T-cell (primary cell): ENCODE measurements at regions not wholly inside any gene's neighbourhood (a gene's known extent, or its start where the extent isn't known, plus 50 kb on each side); places are given as distances from the start of the nearest gene placed in this dataset.
"Not testable (repeated sequence)": the region's sequence is repeated elsewhere in the genome, so short reads cannot be mapped to it uniquely, and the experiment has no call there.

ENCODE experiments used
- ATAC-seq, 4 experiments: fragments of 200-7000 bp in 3 of 4; fragments of 150-1000 bp in 1 of 4; cut with Tn5 transposase; replicated peaks in 1 of 4; 1 replicate in 3 of 4; 2 replicates in 1 of 4; pipeline ENCODE4 v1.10.0; 2021; ENCODE audit warnings: moderate library complexity in 3 of 4, mild to moderate bottlenecking in 2 of 4, moderate number of reproducible peaks in 1 of 4
- CTCF ChIA-PET, 2 donors: fragments of 300-600 bp; sonication (Branson Sonifier 250); formaldehyde crosslinking; loops; one replicate each; lab custom pipeline; 2022; ENCODE audit warnings: antibody characterized with exemption in 2 of 2; lab: Charles Lee
- POLR2A ChIA-PET, 2 donors: fragments of 300-600 bp; sonication (Branson Sonifier 250); formaldehyde crosslinking; loops; one replicate each; lab custom pipeline; 2022; ENCODE audit warnings: antibody characterized with exemption in 2 of 2; lab: Charles Lee
- DNase-seq, 35 experiments: peaks; one replicate each; pipeline versions ENCODE4 v3.0.0 to v3.0.0-alpha.2; 2013 to 2023
- H3K27ac ChIP-seq: one replicate; pipeline ENCODE4 v1.5.1; 2013; ENCODE audit warnings: low read length
- H3K27me3 ChIP-seq, 2 experiments: replicated peaks in 1 of 2; 1 replicate in 1 of 2; 2 replicates in 1 of 2; pipeline versions ENCODE4 v1.6.1 to v1.7.0; 2013; ENCODE audit warnings: low read length in 1 of 2, mixed read lengths in 1 of 2; ENCODE audit not compliant: control insufficient read depth in 2 of 2, insufficient read depth in 2 of 2; ENCODE audit errors: extremely low read depth in 1 of 2
- H3K36me3 ChIP-seq, 2 donors: 1 replicate in 1 of 2; 2 replicates in 1 of 2; pipeline versions ENCODE4 v1.6.1 to v1.7.0; 2013; ENCODE audit warnings: low read length in 1 of 2; ENCODE audit not compliant: control insufficient read depth in 2 of 2, insufficient read depth in 1 of 2; ENCODE audit errors: extremely low read depth in 1 of 2
- H3K4me1 ChIP-seq, 2 experiments: 1 replicate in 1 of 2; 2 replicates in 1 of 2; pipeline versions ENCODE4 v1.6.1 to v1.7.0; 2013; ENCODE audit warnings: low read length in 2 of 2, mixed read lengths in 1 of 2; ENCODE audit not compliant: insufficient read depth in 2 of 2, control insufficient read depth in 1 of 2; ENCODE audit errors: extremely low read depth in 1 of 2
- H3K4me3 ChIP-seq, 2 donors: 1 replicate in 1 of 2; 2 replicates in 1 of 2; pipeline versions ENCODE4 v1.5.1 to v1.7.0; 2013; ENCODE audit warnings: mild to moderate bottlenecking in 2 of 2, low read length in 1 of 2, moderate library complexity in 1 of 2; ENCODE audit not compliant: control insufficient read depth in 1 of 2; ENCODE audit errors: extremely low read depth in 1 of 2
- H3K9me3 ChIP-seq: 2 replicates; pipeline ENCODE4 v1.7.0; 2013
- H3K27ac Mint-ChIP-seq, 2 donors: one replicate each; pipeline ENCODE4 v1.8.0; 2020 to 2021; ENCODE audit warnings: mild to moderate bottlenecking in 2 of 2, mixed read lengths in 2 of 2
- H3K27me3 Mint-ChIP-seq, 2 donors: one replicate each; pipeline ENCODE4 v1.8.0; 2021 to 2022; ENCODE audit warnings: mixed read lengths in 2 of 2
- H3K36me3 Mint-ChIP-seq: one replicate; pipeline ENCODE4 v1.8.0; 2021; ENCODE audit warnings: mixed read lengths
- H3K4me1 Mint-ChIP-seq, 3 donors: one replicate each; pipeline ENCODE4 v1.8.0; 2020 to 2022; ENCODE audit warnings: mixed read lengths in 3 of 3, mild to moderate bottlenecking in 1 of 3
- H3K4me3 Mint-ChIP-seq, 3 donors: one replicate each; pipeline ENCODE4 v1.8.0; 2020 to 2022; ENCODE audit warnings: mild to moderate bottlenecking in 3 of 3, mixed read lengths in 3 of 3, moderate library complexity in 3 of 3
- H3K9me3 Mint-ChIP-seq, 3 donors: one replicate each; pipeline ENCODE4 v1.8.0; 2020 to 2022; ENCODE audit warnings: mixed read lengths in 3 of 3
- WGBS: methylation state at CpG from one replicate; pipeline ENCODE4 v1.1.5; 2013; ENCODE audit warnings: missing lambda C conversion rate; ENCODE audit not compliant: insufficient coverage; 5-methylcytosine and 5-hydroxymethylcytosine counted together

DNA sequence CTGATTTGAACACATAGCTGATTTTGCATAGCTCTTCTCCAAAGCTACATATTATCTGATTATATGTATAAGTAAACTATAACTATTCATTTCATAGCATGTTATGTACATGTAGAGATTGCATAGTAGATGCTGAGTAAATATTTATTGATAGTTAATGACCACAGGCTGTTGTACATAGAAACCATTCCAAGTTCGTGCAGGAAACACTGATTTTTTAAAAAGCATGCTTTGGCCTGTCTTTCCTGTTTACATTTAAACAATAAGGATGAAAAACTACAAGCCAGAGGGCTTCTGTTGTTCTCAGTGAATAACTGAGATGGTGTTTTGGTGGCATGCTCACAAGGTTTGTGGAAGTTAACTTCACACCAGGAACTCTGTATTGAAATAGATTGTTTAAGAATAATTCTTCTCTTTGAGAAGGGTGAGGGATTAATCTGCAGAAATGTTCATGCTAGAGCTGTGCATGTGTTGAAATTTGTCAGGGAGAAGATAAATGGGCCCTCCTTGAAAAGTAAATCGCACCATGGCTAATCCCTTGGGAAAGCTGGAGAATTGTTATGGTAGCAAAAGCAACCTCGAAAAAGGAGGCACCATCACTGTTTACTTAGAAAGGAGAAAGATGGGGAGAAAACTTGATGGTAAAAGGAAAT lies 120.2 kb upstream of the SP8 start:
- Histone ChIP-seq H3K27ac (no peak overlapping the region), H3K36me3 (no peaks in the 10 kb centered on the region), H3K27me3 (no peaks in the 10 kb centered on the region), H3K9me3 (no peaks in the 10 kb centered on the region), H3K4me3 (no peak overlapping the region), H3K4me1 (no peaks in the 10 kb centered on the region)
- no peak for ATAC-seq
- ChIA-PET CTCF (no interaction called here), POLR2A (no interaction called here)
- H3K27me3 Mint-ChIP-seq = no peaks in the 10 kb centered on the region
- no peak for DNase-seq
- 100% methylated on average over 1 of the region's 3 CpGs for WGBS
- H3K27ac Mint-ChIP-seq = no peak overlapping the region
- no peaks in the 10 kb centered on the region for H3K36me3 Mint-ChIP-seq
- no peak overlapping the region for H3K4me3 Mint-ChIP-seq
- no peaks in the 10 kb centered on the region for H3K4me1 Mint-ChIP-seq
- H3K9me3 Mint-ChIP-seq = peaks cover 4 to 8% (median 4%) of the 10 kb centered on the region in 3 donors

DNA sequence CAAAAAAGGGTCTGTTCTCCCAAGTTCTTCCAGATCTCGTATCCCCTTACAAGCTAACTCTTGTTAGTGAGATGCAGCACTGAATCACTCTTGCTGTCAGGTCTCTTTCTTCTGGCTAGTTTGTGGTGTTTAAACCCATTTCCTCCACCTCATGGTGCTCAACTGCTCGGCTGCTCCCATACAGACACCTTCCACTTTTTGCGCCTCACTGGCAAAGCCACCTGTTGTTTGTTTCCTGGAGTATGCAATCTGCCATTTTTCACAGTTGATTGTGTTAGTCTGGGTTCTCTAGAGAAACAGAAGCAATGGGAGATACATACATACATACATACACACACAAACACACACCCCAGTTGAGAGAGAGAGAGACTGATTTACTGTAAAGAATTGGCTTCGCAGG lies 124.4 kb upstream of the SP8 start:
- ATAC-seq (no peak), DNase-seq (no peak)
- no CpG with 5 or more reads among the region's 4 CpGs for WGBS
- Mint-ChIP-seq H3K4me1 (no peaks in the 10 kb centered on the region), H3K27ac (no peak overlapping the region), H3K9me3 (peaks cover 0 to 4% (median 0%) of the 10 kb centered on the region in 3 donors), H3K36me3 (no peaks in the 10 kb centered on the region), H3K27me3 (no peaks in the 10 kb centered on the region), H3K4me3 (no peak overlapping the region)
- Histone ChIP-seq H3K27me3 (no peaks in the 10 kb centered on the region), H3K36me3 (no peaks in the 10 kb centered on the region), H3K4me3 (no peak overlapping the region), H3K27ac (no peak overlapping the region), H3K4me1 (no peaks in the 10 kb centered on the region), H3K9me3 (no peaks in the 10 kb centered on the region)
- ChIA-PET POLR2A (no interaction called here), CTCF (no interaction called here)

DNA sequence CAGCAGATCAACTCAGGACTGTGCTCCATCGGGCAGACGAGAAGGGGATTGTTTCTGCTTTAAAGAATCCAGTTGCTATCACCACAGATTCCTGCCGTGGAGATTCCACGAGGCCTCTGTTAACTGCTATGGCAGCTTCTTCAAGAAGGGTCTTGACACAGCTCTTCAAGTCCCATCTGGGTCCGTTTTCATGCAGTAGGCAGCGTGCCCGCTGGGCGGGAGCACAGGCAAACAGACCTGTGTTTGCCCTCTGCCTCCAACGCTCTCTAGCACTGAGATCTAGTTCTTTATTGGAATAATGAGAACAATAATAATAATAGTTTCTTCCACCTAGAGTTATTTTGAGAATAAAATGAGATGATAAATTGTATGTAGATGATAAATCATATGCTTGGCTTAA lies 127.2 kb upstream of the SP8 start:
- 49% methylated on average over 6 of the region's 9 CpGs for WGBS

DNA sequence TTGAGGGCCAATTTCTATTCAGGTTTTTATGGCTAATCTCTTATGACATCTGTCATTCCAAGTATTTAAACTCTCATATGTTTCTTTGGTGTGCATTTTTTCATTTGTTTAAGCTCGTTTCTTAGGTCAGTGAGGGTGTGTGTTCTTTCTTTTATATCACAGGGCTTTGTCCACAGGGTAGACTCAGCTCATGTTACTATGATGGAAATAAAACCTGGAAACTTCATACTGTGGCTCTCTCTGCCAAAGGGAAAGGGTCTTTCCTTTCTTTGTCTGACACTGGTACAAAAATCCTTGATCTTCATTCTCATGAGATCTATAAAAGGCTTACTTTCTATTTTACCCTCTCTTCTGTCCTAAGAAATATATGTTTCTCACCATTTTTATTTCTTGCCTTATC lies 129.6 kb upstream of the SP8 start:
- H3K36me3 ChIP-seq = no peaks in the 10 kb centered on the region
- Mint-ChIP-seq H3K36me3 (no peaks in the 10 kb centered on the region), H3K27ac (no peak overlapping the region), H3K27me3 (no peaks in the 10 kb centered on the region), H3K4me1 (no peaks in the 10 kb centered on the region), H3K9me3 (peaks cover 0 to under 1% (median 0%) of the 10 kb centered on the region in 3 donors), H3K4me3 (no peak overlapping the region)
- no peak for ATAC-seq
- CTCF ChIA-PET = no interaction called here
- no peak for DNase-seq
- no peaks in the 10 kb centered on the region for H3K9me3 ChIP-seq
- WGBS = no CpG with 5 or more reads among the region's 1 CpG
- no peaks in the 10 kb centered on the region for H3K27me3 ChIP-seq
- POLR2A ChIA-PET = interaction anchor here in 1 of 2 donors (0.6 kb wide), 1 partner anchor 1987 kb away, joined by 4 read pairs; no protein-coding TSS in a partner anchor
- H3K27ac ChIP-seq = no peak overlapping the region
- no peak overlapping the region for H3K4me3 ChIP-seq
- H3K4me1 ChIP-seq = no peaks in the 10 kb centered on the region

More for the DNA sequence above, 127.2 kb upstream of the SP8 start:
- no peaks in the 10 kb centered on the region for H3K36me3 ChIP-seq
- Mint-ChIP-seq H3K27me3 (no peaks in the 10 kb centered on the region), H3K4me1 (no peaks in the 10 kb centered on the region), H3K9me3 (peaks cover 0 to 4% (median 0%) of the 10 kb centered on the region in 3 donors), H3K4me3 (no peak overlapping the region), H3K36me3 (no peaks in the 10 kb centered on the region), H3K27ac (no peak overlapping the region)
- H3K4me1 ChIP-seq = no peaks in the 10 kb centered on the region
- DNase-seq (no peak), ATAC-seq (no peak)
- H3K9me3 ChIP-seq = no peaks in the 10 kb centered on the region
- no peak overlapping the region for H3K27ac ChIP-seq
- no peak overlapping the region for H3K4me3 ChIP-seq
- CTCF ChIA-PET = interaction anchor here in 1 of 2 donors (0.5 kb wide), 1 partner anchor 35 kb away, joined by 4 read pairs; no protein-coding TSS in a partner anchor
- H3K27me3 ChIP-seq = no peaks in the 10 kb centered on the region
- POLR2A ChIA-PET = no interaction called here

DNA sequence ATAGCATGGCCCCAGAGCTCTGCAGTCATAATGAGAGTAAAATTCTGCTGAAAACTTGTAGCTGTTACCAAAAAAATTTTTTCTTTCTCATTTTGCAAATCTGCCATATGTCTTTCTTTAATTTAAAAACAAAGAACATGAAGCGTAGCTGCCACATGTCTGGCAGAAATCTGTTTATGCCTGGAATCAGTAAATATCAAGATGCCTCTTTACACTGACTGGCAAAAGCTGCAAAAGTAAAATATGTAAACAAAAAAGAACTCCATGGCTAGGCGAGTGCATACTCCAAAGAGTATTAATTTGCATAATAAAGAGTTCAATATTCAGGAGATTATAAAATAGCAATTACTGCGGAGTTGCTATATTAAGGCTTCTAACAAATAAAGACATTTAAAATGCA lies 130.9 kb upstream of the SP8 start:
- no peaks in the 10 kb centered on the region for H3K27me3 ChIP-seq
- H3K36me3 ChIP-seq = no peaks in the 10 kb centered on the region
- no peaks in the 10 kb centered on the region for H3K36me3 Mint-ChIP-seq
- peaks cover 3 to 7% (median 3%) of the 10 kb centered on the region in 3 donors for H3K9me3 Mint-ChIP-seq
- no peak overlapping the region for H3K27ac Mint-ChIP-seq
- H3K4me1 ChIP-seq = no peaks in the 10 kb centered on the region
- H3K4me1 Mint-ChIP-seq = no peaks in the 10 kb centered on the region
- DNase-seq (no peak), ATAC-seq (no peak)
- H3K27ac ChIP-seq = no peak overlapping the region
- ChIA-PET CTCF (no interaction called here), POLR2A (no interaction called here)
- H3K9me3 ChIP-seq = no peaks in the 10 kb centered on the region
- H3K27me3 Mint-ChIP-seq = no peaks in the 10 kb centered on the region
- H3K4me3 ChIP-seq = no peak overlapping the region
- WGBS = no CpG with 5 or more reads among the region's 3 CpGs
- H3K4me3 Mint-ChIP-seq = no peak overlapping the region

DNA sequence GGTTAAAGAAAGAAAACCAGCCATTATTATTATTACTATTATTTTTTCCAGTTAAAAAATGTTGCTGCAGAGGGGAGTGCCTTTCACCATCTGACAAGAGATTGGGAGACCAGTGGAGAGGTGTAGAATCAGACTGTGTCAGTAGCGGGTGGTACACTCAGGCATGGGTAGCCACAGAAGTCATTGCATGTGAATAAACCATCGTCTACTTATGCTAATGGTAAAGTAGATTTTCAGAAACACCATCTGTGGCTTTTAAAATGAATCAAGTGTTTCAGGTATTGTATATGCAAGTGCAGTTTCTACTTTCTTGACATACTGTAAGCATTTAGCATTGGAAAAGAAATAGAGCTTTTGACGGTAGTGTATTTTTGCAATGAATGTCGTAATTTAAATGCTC lies 131.5 kb upstream of the SP8 start:
- Mint-ChIP-seq H3K36me3 (no peaks in the 10 kb centered on the region), H3K4me3 (no peak overlapping the region), H3K27me3 (no peaks in the 10 kb centered on the region), H3K4me1 (no peaks in the 10 kb centered on the region), H3K27ac (no peak overlapping the region), H3K9me3 (peaks cover 3 to 7% (median 3%) of the 10 kb centered on the region in 3 donors)
- Histone ChIP-seq H3K9me3 (no peaks in the 10 kb centered on the region), H3K27me3 (no peaks in the 10 kb centered on the region), H3K4me1 (no peaks in the 10 kb centered on the region), H3K36me3 (no peaks in the 10 kb centered on the region), H3K27ac (no peak overlapping the region), H3K4me3 (no peak overlapping the region)
- no peak for ATAC-seq
- 92% methylated on average over 2 of the region's 4 CpGs for WGBS
- ChIA-PET POLR2A (no interaction called here), CTCF (no interaction called here)
- DNase-seq = no peak

DNA sequence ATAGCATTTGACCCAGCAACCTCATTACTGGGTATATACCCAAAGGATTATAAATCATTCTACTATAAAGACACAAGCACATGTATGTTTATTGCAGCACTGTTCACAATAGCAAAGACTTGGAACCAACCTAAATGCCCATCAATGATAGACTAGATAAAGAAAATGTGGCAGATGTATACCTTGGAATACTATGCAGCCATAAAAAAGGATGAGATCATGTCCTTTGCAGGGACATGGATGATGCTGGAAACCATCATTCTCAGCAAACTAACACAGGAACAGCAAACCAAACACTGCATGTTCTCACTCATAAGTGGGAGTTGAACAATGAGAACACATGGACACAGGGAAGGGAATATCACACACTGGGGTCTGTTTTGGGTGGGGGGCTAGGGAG lies 140.5 kb upstream of the SP8 start:
- not testable (repeated sequence) for H3K36me3 Mint-ChIP-seq, H3K27ac Mint-ChIP-seq

More for the DNA sequence above, 140.5 kb upstream of the SP8 start:
- H3K4me3 Mint-ChIP-seq, CTCF ChIA-PET, H3K9me3 ChIP-seq, ATAC-seq, H3K4me3 ChIP-seq, H3K27me3 Mint-ChIP-seq, H3K27me3 ChIP-seq, H3K4me1 Mint-ChIP-seq, H3K27ac ChIP-seq, POLR2A ChIA-PET, H3K36me3 ChIP-seq, DNase-seq, H3K4me1 ChIP-seq: not testable (repeated sequence)
- peaks cover 3 to 11% (median 11%) of the 10 kb centered on the region in 3 donors for H3K9me3 Mint-ChIP-seq
